C4-2B (cell line): ENCODE measurements at regions not wholly inside any gene's neighbourhood (a gene's known extent, or its start where the extent isn't known, plus 50 kb on each side); places are given as distances from the start of the nearest gene placed in this dataset.
A peak's percentile ranks its signal among the peaks of the same experiment; 100 is the strongest.

Experiments used
- H3K27ac ChIP-seq: fragments of 450-650 bp; 2 replicates; pipeline ENCODE4 v1.5.1; 2017
- ZFX ChIP-seq: fragments of 450-650 bp; IDR thresholded peaks from 2 replicates; pipeline ENCODE4 v1.6.1; 2017
- TF ChIP-seq, protein P1 (sequence below): fragments of 450-650 bp; conservative IDR thresholded peaks from 2 replicates; pipeline ENCODE4 v1.5.1; 2017; ENCODE audit warnings: mild to moderate bottlenecking

- no peak for TF ChIP-seq ZFX
- TF ChIP-seq, protein P1, sequence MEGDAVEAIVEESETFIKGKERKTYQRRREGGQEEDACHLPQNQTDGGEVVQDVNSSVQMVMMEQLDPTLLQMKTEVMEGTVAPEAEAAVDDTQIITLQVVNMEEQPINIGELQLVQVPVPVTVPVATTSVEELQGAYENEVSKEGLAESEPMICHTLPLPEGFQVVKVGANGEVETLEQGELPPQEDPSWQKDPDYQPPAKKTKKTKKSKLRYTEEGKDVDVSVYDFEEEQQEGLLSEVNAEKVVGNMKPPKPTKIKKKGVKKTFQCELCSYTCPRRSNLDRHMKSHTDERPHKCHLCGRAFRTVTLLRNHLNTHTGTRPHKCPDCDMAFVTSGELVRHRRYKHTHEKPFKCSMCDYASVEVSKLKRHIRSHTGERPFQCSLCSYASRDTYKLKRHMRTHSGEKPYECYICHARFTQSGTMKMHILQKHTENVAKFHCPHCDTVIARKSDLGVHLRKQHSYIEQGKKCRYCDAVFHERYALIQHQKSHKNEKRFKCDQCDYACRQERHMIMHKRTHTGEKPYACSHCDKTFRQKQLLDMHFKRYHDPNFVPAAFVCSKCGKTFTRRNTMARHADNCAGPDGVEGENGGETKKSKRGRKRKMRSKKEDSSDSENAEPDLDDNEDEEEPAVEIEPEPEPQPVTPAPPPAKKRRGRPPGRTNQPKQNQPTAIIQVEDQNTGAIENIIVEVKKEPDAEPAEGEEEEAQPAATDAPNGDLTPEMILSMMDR, result no peak
- H3K27ac ChIP-seq, result no peak overlapping the region
Observed at GRCh38 chr22:27509132-27509920, 292.2 kb downstream of the MN1 start.

DNA sequence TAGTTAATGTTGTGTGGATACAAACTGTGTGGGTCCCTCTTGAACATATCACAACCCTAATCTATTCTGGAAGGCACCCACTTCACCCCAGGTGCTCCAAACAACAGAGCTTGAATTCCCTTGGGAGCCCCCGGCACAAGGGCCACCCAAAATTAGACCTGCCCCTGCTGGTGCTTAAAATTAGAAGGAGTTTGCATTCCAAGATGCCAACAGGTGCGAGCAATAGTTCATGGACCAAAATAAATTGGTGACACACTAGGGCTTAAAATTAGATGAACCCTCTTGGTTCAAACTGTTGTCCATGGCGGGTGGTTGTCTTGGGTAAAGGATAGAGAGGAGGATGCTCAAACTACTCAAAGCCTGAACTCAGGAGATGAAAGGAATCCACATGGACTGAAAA is 291.5 kb downstream of the MN1 start:
- H3K27ac ChIP-seq, result no peak overlapping the region
- TF ChIP-seq ZFX, result no peak
- TF ChIP-seq, protein P1, result no peak

- H3K27ac ChIP-seq, result peak overlapping the region; percentile 73
- TF ChIP-seq, protein P1, result no peak
- TF ChIP-seq ZFX, result no peak
Observed at GRCh38 chr22:27512283-27512761, 289.2 kb downstream of the MN1 start.

DNA sequence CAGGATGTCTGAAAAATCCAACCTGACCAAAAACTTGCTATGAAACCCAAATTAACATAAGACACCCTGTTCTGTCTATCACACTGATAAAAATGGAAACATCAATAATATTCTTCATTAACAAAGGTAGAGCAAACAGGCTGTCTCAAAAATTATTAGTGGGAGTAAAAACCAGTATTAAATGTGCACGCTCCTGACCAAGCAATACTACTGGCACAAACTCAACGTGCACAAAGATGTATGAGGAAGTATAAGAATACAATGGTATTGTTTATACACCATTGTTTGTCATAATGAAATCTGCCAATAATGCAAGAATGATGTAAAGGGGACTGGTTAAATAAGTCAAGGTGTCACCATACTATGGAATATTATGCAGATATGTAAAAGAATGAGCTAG is 288.5 kb downstream of the MN1 start:
- no peak for TF ChIP-seq ZFX
- TF ChIP-seq, protein P1, result no peak
- H3K27ac ChIP-seq, result peak overlapping the region; percentile 73

DNA sequence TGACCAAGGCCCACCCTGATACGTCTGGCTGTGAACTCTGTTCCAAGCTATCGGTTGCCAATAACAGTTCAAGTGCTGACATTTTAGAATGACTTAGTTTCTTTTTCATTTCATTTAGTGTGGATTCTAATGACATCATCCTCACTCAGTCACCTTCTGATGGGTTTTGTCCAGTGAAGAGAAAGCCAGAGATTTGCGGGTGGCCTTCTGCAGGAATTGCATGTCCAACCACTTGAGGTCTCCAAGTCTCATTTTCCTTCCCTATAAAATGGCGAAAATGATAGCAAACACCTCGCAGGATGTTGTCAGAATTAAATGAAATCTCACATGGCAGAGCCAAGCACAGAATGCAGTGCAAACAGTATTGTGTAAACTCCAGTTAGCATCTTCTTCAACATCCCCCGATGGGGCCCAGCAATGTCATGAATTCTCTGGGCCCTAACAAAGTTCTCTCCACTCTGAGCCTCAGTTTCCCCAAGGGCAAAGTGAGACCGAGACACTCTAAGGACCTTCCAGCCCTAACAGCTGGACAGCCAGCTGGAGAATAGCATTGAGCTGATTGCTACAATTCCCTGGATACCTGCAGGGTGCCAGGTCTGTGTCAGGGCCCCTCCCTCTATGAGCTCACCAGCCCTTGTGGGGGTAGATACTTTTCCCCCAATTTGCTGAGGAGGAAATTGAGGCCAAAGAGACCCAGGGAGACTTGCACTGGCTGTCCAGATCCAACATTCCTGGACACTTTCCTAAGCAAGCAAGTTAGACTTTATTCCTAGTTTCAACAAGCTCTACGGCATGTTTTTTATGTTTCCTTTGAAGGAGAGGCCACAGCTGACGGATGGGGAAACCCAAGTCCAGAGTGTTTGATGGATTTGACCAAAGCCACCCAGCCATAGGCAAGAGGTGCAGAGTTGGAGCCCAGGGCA is 286.7 kb downstream of the MN1 start:
- no peak for TF ChIP-seq ZFX
- TF ChIP-seq, protein P1, result no peak

GRCh38 chr22:27517361-27518155 is 284.0 kb downstream of the MN1 start:
- no peak for TF ChIP-seq ZFX
- TF ChIP-seq, protein P1, result no peak
- H3K27ac ChIP-seq, result no peak overlapping the region

More for the DNA sequence above, 286.7 kb downstream of the MN1 start:
- H3K27ac ChIP-seq, result no peak overlapping the region
